Activated T-cell treated with anti-CD3 and anti-CD28 coated beads for 48 hours (primary cell): ENCODE measurements at regions not wholly inside any gene's neighbourhood (a gene's known extent, or its start where the extent isn't known, plus 50 kb on each side); places are given as distances from the start of the nearest gene placed in this dataset.
"Not testable (repeated sequence)": the region's sequence is repeated elsewhere in the genome, so short reads cannot be mapped to it uniquely, and the experiment has no call there.

ENCODE experiments used
- DNase-seq: peaks from one replicate; pipeline ENCODE4 v3.0.0-alpha.2; 2020; ENCODE audit warnings: low read depth

DNA sequence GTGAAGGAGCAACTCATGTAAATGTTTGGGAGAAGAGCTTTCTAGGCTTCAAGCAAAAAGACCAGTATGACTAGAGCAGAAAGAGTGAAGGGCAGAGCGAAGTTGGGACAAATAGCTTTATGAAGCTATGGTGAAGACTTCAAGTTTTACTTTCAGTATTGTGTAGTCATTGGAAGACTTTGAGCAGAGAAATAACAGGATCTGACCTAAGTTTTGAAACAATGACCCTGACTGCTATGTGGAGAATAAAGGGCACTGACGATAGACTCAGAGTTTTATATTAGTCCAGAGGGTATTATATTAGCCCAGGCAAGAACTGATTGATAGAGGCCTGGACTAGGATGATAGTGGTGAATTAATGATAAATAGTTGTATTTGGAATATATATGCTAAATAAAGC is 187.3 kb downstream of the KTN1 start:
- DNase-seq: no peak

DNA sequence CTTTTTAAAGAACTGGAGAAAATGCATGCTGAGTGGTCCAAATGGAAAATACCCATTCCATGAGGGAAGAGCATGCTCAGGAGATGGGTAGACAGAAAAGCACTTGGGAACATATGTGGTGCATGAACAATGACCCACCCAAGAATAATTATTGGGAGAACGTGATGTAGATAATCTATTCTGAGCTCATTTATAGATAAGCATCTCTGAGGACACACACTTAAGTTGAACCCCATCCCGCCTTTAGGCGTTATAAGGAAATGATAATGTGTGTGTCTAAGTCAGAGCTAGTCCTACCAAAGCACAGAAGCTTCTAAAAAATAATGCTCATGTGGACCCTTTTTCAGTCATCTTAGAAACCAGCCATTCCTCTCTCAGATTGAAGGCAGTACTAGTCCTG is 189.9 kb downstream of the KTN1 start:
- no peak for DNase-seq

DNA sequence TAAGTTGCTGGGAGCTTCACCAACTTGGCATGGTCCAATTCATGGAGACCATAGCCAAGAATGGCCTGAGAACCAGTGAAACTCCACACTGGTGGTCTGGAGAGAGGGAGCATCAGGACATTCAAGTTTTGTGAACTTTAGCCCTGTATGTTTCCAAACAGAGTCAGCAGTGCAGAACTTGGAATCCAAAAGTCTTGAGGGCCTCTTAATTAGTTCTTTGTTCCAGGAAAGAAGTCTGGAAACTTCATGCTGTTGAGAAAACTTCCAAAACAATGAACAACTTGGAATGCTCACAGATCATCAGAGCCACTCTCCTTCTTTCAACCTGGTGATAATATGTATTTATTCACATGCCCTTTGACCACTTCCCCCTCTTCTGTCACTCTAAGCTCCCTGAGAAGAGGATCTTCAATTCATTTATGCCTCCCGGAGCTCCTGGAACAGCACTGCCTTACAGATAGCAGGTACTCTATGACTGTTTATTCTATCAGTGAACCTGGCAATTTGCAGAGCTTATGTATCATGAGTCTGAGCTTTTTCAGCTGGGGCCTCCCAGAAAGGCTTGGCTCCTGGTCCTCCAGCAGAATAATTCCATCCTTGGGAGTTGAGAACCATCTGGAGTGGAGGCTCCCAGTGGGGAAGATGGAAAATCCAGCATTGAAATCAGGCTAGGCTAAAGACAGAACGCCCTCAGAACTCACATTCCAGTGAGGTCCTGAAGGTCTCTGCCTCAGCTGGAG is 191.4 kb downstream of the KTN1 start:
- no peak for DNase-seq

DNA sequence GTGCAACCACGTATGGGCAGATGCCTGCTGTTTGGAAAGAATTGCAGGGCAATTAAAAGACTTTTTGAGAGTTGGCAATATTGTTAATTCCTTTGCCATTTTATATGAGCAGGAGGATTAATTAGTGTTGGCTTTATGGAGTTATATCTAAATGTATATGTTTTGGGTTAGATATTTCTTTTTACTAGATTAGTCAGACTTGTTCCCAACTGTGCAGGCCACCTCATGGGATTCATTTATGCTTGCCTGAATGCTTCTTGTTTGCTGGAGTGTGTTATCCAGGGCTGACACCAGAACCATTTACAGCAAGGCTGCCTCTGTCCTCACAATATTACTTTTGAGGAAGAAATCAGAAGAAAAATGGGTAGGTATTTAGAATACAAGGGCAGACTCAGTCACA is 192.5 kb downstream of the KTN1 start:
- DNase-seq: no peak

DNA sequence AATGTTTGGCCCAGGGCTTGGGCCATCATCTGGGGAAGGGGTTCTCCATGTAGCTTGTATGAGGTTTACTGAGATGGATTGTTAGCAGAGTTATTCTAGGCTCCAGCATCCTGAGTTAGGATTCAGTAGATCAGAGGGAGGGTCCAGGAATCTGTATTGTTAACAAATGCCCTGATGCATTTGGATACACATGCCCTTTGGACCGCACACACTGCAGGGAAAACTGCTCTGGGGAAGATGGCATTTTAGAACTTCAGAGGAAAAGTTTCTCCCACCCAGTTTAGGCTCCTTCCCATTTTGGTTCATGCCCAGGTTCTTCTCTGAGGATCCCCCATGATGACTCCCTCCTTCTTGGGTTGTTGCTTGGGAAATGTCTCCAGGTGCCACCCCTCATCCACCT is 193.3 kb downstream of the KTN1 start:
- DNase-seq: no peak

DNA sequence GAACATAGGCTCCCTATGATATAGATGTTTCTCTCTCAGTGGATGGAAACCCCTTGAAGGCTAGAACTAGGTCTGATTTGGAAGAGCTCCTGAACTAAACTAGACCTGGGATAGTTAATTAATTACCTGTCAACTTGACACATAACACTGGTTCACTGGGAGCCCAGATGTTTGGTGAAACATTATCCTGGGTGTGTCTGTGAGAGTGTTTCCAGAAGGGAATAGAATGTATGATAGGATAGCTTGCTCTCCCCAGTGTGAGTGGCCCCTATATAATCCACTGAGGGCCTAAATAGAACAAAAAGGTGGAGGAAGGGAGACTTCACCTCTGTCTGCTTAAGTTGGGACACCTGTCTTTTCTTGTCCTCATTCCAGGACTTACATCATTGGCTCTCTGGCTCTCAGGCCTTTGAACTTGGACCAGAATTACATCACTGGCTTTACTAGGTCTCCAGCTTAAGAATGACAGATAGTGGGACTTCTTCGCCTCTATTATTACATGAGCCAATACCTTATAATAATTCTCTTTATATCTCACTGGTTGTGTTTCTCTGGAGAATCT is 194.1 kb downstream of the KTN1 start:
- no peak for DNase-seq

DNA sequence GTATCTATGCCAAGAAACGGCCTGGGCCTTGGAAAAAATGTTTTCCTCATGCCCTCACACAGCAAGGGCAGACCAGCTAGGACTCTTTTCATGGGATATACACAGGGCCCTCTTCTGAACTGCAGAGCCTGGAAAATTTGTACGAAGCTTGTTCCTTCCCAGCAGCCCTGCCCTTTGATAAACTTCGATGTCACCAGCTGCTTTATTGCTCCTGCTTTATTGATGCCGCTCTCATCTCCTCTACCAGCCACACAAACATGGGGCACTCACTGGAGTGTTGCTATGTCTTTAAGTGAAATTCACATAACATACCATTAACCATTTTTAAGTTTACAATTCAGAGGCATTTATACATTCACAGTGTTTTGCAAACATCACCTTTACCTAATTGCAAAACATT is 197.9 kb downstream of the KTN1 start:
- DNase-seq: no peak

DNA sequence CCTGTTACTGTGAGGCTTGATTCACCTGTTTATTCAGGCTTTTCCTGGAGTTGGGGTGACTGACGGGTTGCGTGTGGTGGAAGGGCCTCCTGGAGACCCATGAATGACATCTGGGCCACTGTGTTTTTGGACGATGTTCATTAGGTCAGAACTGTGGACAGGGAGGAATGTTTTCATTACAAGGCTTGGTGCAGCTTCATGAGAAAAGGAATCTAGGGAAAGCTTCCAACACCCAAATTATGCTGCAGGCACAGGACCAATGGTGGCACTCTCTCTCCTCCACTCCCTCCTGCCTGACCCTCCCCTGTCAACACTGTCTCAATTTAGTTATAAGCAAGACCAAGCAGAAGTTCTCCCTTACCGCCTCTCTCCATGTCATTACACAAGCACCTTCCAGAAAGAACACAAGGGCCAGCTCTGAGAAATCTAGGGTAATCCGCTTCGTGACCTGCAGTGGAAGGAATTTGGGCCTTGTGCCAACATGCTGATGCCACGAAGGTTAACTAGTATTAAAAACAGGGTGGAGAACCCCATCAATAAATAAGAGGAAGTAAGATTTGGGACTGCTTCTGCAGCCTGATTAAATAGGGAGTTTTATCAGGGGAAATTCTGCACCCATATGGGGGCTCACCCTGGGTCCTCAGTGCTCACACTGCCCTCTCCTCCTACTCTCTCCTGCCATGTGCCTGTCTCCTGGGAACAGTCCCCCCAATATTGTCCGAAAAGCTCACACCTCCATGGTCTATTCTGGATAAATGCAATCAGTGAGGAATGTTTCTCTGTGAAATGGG is 200.3 kb downstream of the KTN1 start:
- DNase-seq: no peak

DNA sequence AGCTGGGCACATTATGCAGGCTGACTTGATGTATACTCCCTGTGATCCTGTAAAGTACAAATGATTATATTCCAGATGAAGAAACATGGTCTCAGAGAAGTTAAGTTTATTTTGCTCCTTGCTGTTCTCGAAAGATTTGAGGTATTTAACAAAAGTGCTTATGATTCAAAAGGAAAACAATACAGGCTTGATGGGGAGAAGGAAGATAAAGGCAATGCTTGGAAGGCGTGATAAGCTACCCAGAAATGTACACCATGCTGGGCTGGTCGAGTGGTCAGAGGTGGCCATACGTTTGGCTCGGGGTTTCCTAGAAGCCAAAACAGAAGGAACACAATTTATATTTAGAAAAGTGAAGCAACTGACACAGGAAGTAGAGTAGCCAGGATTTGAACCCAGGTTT is 201.0 kb downstream of the KTN1 start:
- no peak for DNase-seq

DNA sequence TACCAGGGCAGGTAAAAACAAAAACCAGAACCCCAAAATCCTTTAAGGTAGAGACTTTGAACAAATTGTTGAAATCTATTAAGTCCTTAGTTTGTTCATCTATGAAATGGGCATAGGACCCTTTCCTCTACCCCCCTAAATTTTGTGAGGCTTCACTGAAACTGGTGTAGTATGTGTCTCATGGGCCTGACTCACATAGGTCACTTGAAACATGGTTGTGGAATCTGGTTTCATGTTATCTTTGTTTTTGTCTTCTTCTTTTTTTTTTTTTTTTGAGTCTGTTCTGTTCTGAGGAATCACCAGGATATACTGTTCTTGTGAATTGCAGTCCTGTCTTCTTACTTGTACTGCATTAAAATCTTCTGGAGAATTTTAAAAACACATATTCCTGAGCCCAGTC is 202.2 kb downstream of the KTN1 start:
- DNase-seq: no peak

DNA sequence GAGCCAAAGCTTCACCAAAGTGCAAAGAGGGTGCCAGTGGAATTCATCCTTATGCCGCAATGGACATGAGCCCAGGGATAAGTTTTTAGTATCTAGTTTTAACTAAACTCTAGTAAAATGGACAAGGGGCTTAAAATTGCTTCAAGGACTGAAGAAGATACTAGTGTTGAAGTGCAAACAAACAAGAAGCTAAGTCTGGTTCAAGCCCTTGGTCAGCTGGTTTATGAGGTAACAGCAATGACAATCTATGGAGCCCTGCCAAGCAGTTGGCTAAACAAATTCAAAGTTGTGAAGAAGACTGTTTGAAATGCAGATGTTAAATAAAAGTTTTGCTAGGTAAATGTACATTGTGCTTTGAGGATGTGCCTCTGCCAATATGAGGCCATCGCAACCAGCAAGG is 209.4 kb downstream of the KTN1 start:
- no peak for DNase-seq

DNA sequence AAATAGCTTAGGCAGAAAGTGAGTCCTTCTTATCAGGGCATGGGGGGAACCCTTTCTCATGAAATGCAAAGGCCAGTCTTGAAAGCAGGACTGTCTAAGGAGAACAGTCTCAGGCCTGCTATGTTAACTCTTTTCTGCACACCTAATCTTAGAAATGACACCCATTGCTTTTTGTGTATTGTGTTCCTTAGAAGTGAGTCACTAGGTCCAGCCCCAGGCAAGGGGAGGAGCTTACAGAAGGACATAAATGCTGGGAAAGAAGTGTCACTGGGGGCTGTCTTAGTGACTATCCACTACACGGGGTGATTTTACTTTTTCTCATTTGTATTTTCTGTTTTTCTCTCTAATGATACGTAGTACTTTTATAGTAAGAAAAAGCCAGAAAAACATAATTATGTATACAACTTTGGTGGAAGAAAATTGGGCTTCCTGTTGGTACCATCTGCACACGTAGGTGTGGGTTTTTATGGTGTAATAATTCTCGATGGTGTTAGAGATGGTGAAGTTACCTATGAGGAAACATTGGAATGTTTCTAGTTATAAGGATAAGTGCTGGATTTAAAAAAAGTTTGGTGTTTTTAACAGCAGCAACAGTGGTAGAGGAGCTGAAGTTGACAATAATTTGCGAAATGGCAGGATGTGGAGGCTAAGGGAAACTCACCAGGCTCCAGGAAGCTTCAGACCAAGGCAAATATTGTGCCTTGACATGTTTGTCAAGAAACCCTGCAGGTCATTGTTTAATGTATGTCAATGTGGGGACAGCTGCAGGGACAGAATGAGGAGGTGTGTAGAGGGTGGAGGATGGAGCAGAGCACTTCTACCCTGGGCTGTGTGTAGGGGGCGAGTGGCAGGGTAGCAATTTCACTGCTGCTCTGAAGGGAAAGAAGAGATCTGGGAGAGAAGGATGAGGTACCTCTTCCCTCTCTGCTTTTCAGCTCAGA is 214.9 kb downstream of the KTN1 start:
- DNase-seq: no peak

DNA sequence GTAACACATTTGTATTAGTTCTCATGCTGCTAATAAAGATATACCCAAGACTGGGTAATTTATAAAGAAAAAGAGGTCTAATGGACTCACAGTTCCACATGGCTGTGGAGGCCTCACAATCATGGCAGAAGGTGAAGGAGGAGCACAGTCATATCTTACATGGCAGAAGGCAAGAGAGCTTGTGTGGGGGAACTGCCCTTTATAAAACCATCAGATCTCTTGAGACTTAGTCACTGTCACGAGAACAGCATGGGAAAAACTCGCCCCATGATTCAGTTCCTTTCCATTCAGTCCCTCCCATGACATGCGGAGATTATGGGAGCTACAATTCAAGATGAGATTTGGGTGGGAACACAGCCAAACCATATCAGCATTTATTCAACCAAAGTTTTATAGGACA is 216.5 kb downstream of the KTN1 start:
- not testable (repeated sequence) for DNase-seq

DNA sequence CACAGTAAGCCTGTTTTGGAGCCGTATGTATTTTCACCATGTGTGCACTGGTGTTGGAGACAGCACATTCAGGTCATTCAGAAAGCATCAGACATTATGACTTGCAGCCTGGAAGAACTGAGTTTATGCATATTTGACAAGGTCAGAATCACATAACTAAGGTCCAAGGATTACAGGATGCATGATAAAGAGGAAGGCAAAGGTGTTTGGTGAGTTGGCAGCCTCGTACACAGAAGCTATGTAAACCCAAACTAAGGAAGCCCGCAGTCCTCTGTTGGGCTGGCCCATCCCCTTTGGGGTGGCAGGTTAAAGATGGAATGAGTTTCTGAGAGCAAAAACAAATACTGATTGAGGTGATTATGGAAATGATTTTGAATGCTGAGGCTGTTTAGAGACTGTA is 218.4 kb downstream of the KTN1 start:
- no peak for DNase-seq

DNA sequence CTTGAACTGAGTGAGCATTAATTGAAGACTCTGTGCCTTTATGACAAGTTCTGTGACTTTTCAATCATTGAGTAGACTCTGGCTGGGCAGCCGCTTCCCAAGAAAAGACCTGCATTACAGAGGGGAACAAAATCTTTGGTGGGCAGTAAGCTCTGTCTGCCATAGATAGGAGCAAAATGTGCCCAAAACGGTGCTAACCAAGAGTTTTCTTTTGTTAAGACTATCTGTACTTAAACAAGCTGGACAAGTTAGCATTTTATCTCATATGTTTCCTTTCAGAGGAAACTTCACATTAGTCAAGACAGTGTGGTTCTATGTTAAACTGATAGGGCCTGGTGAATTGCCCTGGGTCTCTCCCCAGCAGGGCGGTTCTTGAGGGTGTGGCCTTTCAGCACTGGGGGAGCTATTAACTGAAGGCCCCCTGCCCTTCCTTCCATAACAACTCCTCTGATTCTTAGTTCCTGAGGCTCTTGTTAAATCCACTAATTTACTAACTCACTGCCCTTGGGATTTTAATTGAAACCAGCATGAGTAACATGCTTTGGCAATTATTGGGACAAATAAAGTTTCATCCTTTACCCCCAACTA is 219.6 kb downstream of the KTN1 start:
- DNase-seq: no peak

DNA sequence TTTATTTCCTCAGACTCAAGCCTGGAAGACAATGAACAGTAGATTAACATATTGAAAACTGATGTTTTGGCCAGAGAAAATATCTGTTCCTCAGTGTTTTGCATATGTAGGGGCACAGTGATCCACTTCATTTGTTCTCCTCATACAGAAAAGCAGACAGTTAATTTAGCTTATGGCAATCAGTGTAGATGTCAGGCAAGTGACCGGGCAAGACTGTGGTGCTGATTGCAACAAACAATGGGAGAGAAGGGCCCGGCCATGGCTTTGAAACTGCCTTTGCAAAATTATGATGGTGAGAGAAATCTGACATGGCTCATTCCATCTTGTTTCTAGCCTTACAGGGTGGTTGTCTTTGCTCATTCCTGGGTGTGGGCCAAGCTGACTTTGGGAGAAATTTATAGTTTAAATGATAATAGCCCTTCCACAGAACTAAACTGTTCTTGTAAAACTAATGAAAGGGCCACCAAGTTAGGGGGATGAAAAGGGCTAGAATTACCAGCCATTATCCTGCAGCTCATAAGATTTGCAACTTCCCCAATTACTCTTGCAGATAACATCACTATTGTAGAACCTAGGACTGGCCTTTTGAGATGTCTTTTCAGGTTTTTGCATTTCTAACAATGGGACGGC is 220.3 kb downstream of the KTN1 start:
- DNase-seq: no peak

DNA sequence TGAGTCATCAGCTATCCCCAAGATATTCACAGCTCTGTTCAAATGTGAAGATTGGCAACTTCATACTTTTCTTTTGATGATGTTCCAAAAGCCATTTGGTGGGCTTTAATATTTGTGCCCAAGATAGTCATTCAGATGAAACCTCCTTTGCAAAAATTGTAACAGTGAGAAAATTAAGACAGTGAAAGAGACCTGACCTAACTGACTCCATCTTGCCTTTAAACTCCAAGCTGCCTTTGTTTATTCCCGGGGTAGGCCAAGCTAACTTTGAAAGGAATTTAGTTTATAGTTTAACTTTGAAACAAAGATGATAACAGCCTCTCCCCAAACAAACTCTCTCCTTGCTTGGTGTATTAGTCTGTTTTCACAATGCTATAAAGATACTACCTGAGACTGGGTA is 221.1 kb downstream of the KTN1 start:
- no peak for DNase-seq

DNA sequence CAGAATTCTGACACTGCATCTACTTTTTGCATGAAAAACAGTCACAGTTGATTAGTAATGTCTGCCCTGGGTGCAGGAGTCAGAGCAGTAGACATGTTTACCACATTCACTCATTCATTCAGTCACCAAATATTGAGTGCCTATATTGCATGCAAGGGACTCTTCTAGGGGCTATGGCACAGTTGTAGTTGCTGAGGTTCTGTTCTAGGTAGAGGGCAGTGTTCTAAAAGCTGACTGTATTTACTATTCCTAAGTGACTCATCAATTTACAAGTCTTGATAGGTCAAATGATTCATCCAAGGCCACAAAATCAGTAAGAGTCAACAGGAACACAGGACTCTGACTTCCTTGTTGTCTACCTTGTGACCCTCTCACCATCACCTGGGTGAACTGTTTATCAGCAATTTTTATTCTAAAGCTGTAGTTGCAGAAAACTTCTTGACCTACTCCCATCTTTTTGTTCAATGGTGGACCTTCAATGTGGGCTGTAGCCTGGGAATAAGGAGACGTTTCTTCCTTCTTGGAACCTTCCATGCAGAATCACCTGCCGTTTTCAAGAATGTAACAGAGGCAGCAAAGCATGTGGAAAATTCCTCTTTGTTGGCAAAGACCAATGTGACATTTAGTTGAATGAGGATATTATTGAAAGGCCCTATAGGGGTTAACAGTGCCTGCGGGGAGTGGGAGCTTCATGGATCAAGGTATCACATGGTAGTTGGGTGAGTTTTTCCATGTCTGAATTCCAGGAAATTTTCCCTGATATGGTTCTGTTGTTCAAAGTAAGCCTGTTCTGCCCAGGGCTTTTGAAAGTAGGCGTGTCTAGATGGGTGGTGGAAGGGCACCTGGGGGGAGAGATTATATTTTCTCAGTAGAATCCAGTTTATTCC is 223.2 kb downstream of the KTN1 start:
- DNase-seq: no peak

DNA sequence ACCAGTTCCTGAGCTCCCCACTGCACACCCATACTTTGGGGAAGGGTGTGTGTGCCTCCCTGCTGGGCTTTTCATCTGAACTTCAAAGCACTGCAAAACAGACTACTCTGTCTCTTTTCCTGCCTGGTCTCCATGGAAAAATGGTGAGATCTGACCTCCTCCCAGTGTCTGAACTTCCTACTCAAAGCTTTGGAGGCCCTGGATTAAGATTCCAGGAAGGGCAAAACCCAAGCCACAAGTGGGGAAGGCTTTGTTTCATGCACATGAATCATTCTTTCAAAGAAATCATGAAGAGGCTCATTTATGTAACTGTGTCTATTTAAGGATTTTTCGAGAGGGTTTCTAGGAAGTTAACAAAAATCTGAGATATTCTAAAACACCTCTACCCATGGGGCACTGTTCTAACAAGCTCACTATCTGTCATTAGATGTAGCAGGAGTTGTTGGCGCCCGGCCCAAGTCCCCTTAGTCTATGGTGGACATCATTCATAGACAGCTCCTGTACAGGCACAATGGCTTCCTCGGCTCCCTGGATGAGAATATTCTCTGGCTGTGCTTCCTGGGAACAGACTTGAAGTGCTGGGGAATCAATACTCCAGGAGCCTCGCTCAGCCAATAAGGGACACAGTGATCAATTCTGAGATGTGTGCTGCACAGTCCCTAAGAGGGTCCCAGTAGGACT is 224.0 kb downstream of the KTN1 start:
- DNase-seq: no peak

DNA sequence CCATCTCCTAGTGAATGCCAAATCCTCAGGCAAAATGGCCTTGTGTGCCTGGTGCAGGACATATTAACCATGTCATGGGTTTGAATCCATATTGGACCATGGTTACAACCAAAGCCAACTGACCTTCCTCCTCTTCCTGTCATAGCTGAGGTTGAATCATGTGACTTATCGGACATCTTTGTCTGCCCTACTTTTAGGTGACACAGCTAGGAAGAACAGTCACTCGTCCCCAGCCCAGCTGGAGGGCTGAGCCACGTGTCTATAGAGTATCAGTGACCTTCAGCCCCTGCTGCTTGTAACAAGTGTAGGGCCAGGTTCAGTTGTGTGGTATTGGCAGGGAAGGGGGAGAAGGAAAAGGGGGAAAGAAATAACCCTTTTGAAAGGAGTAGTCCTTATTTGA is 225.2 kb downstream of the KTN1 start:
- DNase-seq: no peak
